ENCODE measurements at regions not wholly inside any gene's neighbourhood (a gene's known extent, or its start where the extent isn't known, plus 50 kb on each side); places are given as distances from the start of the nearest gene placed in this dataset.

GRCh38 chr13:111622051-111622531, 301.6 kb downstream of the TEX29 start:
- WGBS, 4 donors, result 92 to 94% (median 94%) methylated on average over 11 to 21 of the region's 21 CpGs
- no peak for ATAC-seq
- intact Hi-C loops (cut with DNase I), result no loop called here

GRCh38 chr13:111623208-111623607, 302.8 kb downstream of the TEX29 start:
- no peak for ATAC-seq
- Histone ChIP-seq H3K4me1 (no peaks in the 10 kb centered on the region), H3K27ac (no peak overlapping the region), H3K9me3 (no peaks in the 10 kb centered on the region), H3K4me3 (no peak overlapping the region), H3K27me3 (peaks cover 0 to 27% (median 0%) of the 10 kb centered on the region in 9 donors), H3K36me3 (no peaks in the 10 kb centered on the region)
- 85 to 90% (median 88%) methylated on average over 20 of the region's 20 CpGs for WGBS, 4 donors
- no peak for TF ChIP-seq CTCF (IDR thresholded peaks at IDR 0.05)
- no peak for TF ChIP-seq POLR2A (IDR thresholded peaks at IDR 0.05)
- no peak for DNase-seq
- intact Hi-C loops (cut with DNase I), result no loop called here

More at GRCh38 chr13:111622051-111622531, 301.6 kb downstream of the TEX29 start:
- peaks cover 0 to 17% (median 0%) of the 10 kb centered on the region in 9 donors for H3K27me3 ChIP-seq
- no peak for DNase-seq
- no peak overlapping the region for H3K27ac ChIP-seq
- no peaks in the 10 kb centered on the region for H3K36me3 ChIP-seq
- TF ChIP-seq POLR2A (IDR thresholded peaks at IDR 0.05), result no peak
- no peak for TF ChIP-seq CTCF (IDR thresholded peaks at IDR 0.05)
- H3K4me3 ChIP-seq, result no peak overlapping the region
- H3K9me3 ChIP-seq, result no peaks in the 10 kb centered on the region
- no peaks in the 10 kb centered on the region for H3K4me1 ChIP-seq

- Histone ChIP-seq H3K27ac (no peak overlapping the region), H3K36me3 (no peaks in the 10 kb centered on the region), H3K4me3 (no peak overlapping the region), H3K4me1 (no peaks in the 10 kb centered on the region), H3K27me3 (peaks cover 0 to 31% (median under 1%) of the 10 kb centered on the region in 9 donors), H3K9me3 (no peaks in the 10 kb centered on the region)
- DNase-seq, result no peak
- intact Hi-C loops (cut with DNase I), result no loop called here
- 85 to 89% (median 87%) methylated on average over 28 of the region's 28 CpGs for WGBS, 4 donors
- TF ChIP-seq CTCF (IDR thresholded peaks at IDR 0.05) (no peak), POLR2A (IDR thresholded peaks at IDR 0.05) (no peak)
- ATAC-seq, result no peak
These were observed 303.5 kb downstream of the TEX29 start for GRCh38 chr13:111623743-111624505.

GRCh38 chr13:111625526-111626315, 305.3 kb downstream of the TEX29 start:
- no peak for DNase-seq
- Histone ChIP-seq H3K9me3 (no peaks in the 10 kb centered on the region), H3K4me1 (no peaks in the 10 kb centered on the region), H3K27me3 (peaks cover 0 to 30% (median 0%) of the 10 kb centered on the region in 9 donors), H3K36me3 (no peaks in the 10 kb centered on the region), H3K27ac (no peak overlapping the region), H3K4me3 (no peak overlapping the region)
- TF ChIP-seq CTCF (IDR thresholded peaks at IDR 0.05) (no peak), POLR2A (IDR thresholded peaks at IDR 0.05) (no peak)
- intact Hi-C loops (cut with DNase I), result no loop called here
- no peak for ATAC-seq
- 67 to 79% (median 71%) methylated on average over 12 to 13 of the region's 13 CpGs for WGBS, 4 donors
